SK-N-SH (cell line): ENCODE measurements at regions not wholly inside any gene's neighbourhood (a gene's known extent, or its start where the extent isn't known, plus 50 kb on each side); places are given as distances from the start of the nearest gene placed in this dataset.

ENCODE experiments used
- CTCF ChIA-PET: fragments of 300-600, 350-600 bp; formaldehyde crosslinking; extraction: SDS; loops from one replicate; lab custom pipeline; 2021; lab: Yijun Ruan, JAX
- POLR2A ChIA-PET: fragments of 350-600 bp; sonication (Branson Sonifier 250); formaldehyde crosslinking; extraction: SDS; loops from one replicate; lab custom pipeline; 2020; ENCODE audit warnings: antibody characterized with exemption, inconsistent platforms; lab: Yijun Ruan, JAX
- DNase-seq: peaks from one replicate; pipeline ENCODE4 v3.0.0; 2012
- H2AFZ ChIP-seq: fragments of 200-600 bp; sonication (generic); 2 replicates; pipeline ENCODE4 v1.8.1; 2016; ENCODE audit warnings: antibody characterized with exemption, mild to moderate bottlenecking, low read depth
- H3F3A ChIP-seq: fragments of 200-600 bp; sonication (generic); replicated peaks from 2 replicates; pipeline ENCODE3; 2016; ENCODE audit warnings: antibody characterized with exemption, mild to moderate bottlenecking; ENCODE audit not compliant: insufficient read depth
- H3K27ac ChIP-seq, 2 experiments: fragments of 200-500 bp in 1 of 2; fragments of 200-600 bp in 1 of 2; sonication (Bioruptor generic) in 1 of 2; sonication (generic), shearing (Covaris generic) in 1 of 2; 2 replicates each; pipeline versions ENCODE4 v1.5.1 to v1.6.1; 2014 to 2016; ENCODE audit warnings: low read depth in 2 of 2, inconsistent platforms in 1 of 2, low read length in 1 of 2, mild to moderate bottlenecking in 1 of 2, mixed read lengths in 1 of 2
- H3K27me3 ChIP-seq: fragments of 200-600 bp; sonication (generic), shearing (Covaris generic); 2 replicates; pipeline ENCODE4 v1.6.1; 2016; ENCODE audit warnings: mixed run types; ENCODE audit not compliant: insufficient read depth
- H3K36me3 ChIP-seq, 2 experiments: fragments of 200-500 bp in 1 of 2; fragments of 200-600 bp in 1 of 2; sonication (Bioruptor generic) in 1 of 2; sonication (generic) in 1 of 2; replicated peaks in 1 of 2; 2 replicates each; pipeline versions ENCODE3 to v1.5.1; 2014 to 2016; ENCODE audit warnings: low read length in 1 of 2, mild to moderate bottlenecking in 1 of 2; ENCODE audit not compliant: insufficient read depth in 2 of 2, control insufficient read depth in 1 of 2
- H3K4me1 ChIP-seq, 2 experiments: fragments of 200-500 bp in 1 of 2; fragments of 200-600 bp in 1 of 2; sonication (Bioruptor generic) in 1 of 2; sonication (generic), shearing (Covaris generic) in 1 of 2; 2 replicates each; pipeline versions ENCODE4 v1.5.1 to v1.6.1; 2014 to 2016; ENCODE audit warnings: low read depth in 1 of 2, low read length in 1 of 2, mixed run types in 1 of 2; ENCODE audit not compliant: insufficient read depth in 2 of 2, control insufficient read depth in 1 of 2
- H3K4me2 ChIP-seq: fragments of 200-600 bp; sonication (generic), shearing (Covaris generic); 2 replicates; pipeline ENCODE4 v1.6.1; 2017; ENCODE audit warnings: mixed run types
- H3K4me3 ChIP-seq, 2 experiments: fragments of 200-500 bp in 1 of 2; fragments of 200-600 bp in 1 of 2; sonication (Bioruptor generic) in 1 of 2; sonication (generic), shearing (Covaris generic) in 1 of 2; 2 replicates each; pipeline versions ENCODE4 v1.5.1 to v1.8.1; 2014 to 2016; ENCODE audit warnings: low read depth in 2 of 2, inconsistent platforms in 1 of 2, low read length in 1 of 2, mild to moderate bottlenecking in 1 of 2, mixed read lengths in 1 of 2, moderate library complexity in 1 of 2
- H3K79me2 ChIP-seq: fragments of 200-600 bp; sonication (generic); 2 replicates; pipeline ENCODE4 v1.8.1; 2017; ENCODE audit warnings: mild to moderate bottlenecking; ENCODE audit not compliant: insufficient read depth
- H3K9ac ChIP-seq: fragments of 200-600 bp; sonication (generic); 2 replicates; pipeline ENCODE4 v1.6.1; 2017; ENCODE audit warnings: mixed run types
- H3K9me2 ChIP-seq: fragments of 200-600 bp; sonication (generic); 2 replicates; pipeline ENCODE4 v1.6.1; 2017; ENCODE audit warnings: mixed run types
- H3K9me3 ChIP-seq: fragments of 200-600 bp; sonication (generic); 2 replicates; pipeline ENCODE4 v1.6.1; 2017; ENCODE audit warnings: mixed run types, mild to moderate bottlenecking, moderate library complexity
- H4K20me1 ChIP-seq: fragments of 200-600 bp; sonication (generic); 2 replicates; pipeline ENCODE4 v1.6.1; 2017; ENCODE audit warnings: mild to moderate bottlenecking, mixed run types; ENCODE audit not compliant: insufficient read depth
- CHD2 ChIP-seq: fragments of 150-350 bp; IDR thresholded peaks from 2 replicates; pipeline ENCODE4 v1.6.1; 2018; ENCODE audit warnings: low read length; ENCODE audit not compliant: partially characterized antibody
- CTCF ChIP-seq: fragments of 200-600 bp; sonication (generic); IDR thresholded peaks from 2 replicates; pipeline ENCODE4 v1.6.1; 2017; ENCODE audit warnings: antibody characterized with exemption, mild to moderate bottlenecking, moderate library complexity
- ELF1 ChIP-seq: IDR thresholded peaks from 2 replicates; pipeline ENCODE4 v1.4.0; 2012
- GABPA ChIP-seq: IDR thresholded peaks from 2 replicates; pipeline ENCODE4 v1.4.0; 2012; ENCODE audit warnings: low read depth, mild to moderate bottlenecking
- GATA2 ChIP-seq: sonication (generic); formaldehyde crosslinking; IDR thresholded peaks from 2 replicates; pipeline ENCODE4 v1.5.0; 2020; ENCODE audit warnings: mild to moderate bottlenecking, missing genetic modification reagents
- MXI1 ChIP-seq: IDR thresholded peaks from 2 replicates; pipeline ENCODE4 v1.6.1; 2012; ENCODE audit warnings: mild to moderate bottlenecking, low read depth, low read length, improper control_type of control experiment
- NRF1 ChIP-seq: IDR thresholded peaks from 2 replicates; pipeline ENCODE4 v1.6.1; 2012; ENCODE audit warnings: low read depth, mild to moderate bottlenecking, low read length
- PBX3 ChIP-seq: IDR thresholded peaks from 2 replicates; pipeline ENCODE4; 2012
- POLR2AphosphoS5 ChIP-seq: IDR thresholded peaks from 2 replicates; pipeline ENCODE4 v1.6.1; 2012; ENCODE audit warnings: low read depth, low read length
- RAD21 ChIP-seq: IDR thresholded peaks from 2 replicates; pipeline ENCODE4 v1.6.1; 2012; ENCODE audit warnings: mild to moderate bottlenecking, low read length
- RCOR1 ChIP-seq: fragments of 150-350 bp; IDR thresholded peaks from 2 replicates; pipeline ENCODE4 v1.6.1; 2017; ENCODE audit warnings: antibody characterized with exemption, low read length
- RFX5 ChIP-seq: IDR thresholded peaks from 2 replicates; pipeline ENCODE4 v1.6.1; 2012; ENCODE audit warnings: mild to moderate bottlenecking, improper control_type of control experiment, low read length
- RXRA ChIP-seq: IDR thresholded peaks from 2 replicates; pipeline ENCODE4 v1.4.0; 2012; ENCODE audit warnings: low read depth, mild to moderate bottlenecking, borderline replicate concordance
- SIN3A ChIP-seq: IDR thresholded peaks from 2 replicates; pipeline ENCODE4 v1.6.1; 2012; ENCODE audit warnings: low read depth, mild to moderate bottlenecking, low read length, moderate library complexity, borderline replicate concordance
- TAF1 ChIP-seq: IDR thresholded peaks from 2 replicates; pipeline ENCODE4 v1.6.1; 2012; ENCODE audit warnings: low read depth, mild to moderate bottlenecking, low read length, moderate library complexity, borderline replicate concordance
- TCF12 ChIP-seq: IDR thresholded peaks from 2 replicates; pipeline ENCODE4 v1.4.0; 2012
- YY1 ChIP-seq: IDR thresholded peaks from 2 replicates; pipeline ENCODE4 v1.4.0; 2012; ENCODE audit warnings: low read depth, mild to moderate bottlenecking
- ZBTB33 ChIP-seq: IDR thresholded peaks from 2 replicates; pipeline ENCODE4 v1.4.0; 2012; ENCODE audit warnings: low read depth, borderline replicate concordance
- WGBS: methylation state at CpG from one replicate; pipeline ENCODE4 v1.1.6; 2017; ENCODE audit warnings: low lambda C conversion rate; 5-methylcytosine and 5-hydroxymethylcytosine counted together
- TF ChIP-seq, protein P1 (sequence below): IDR thresholded peaks from 2 replicates; pipeline ENCODE4 v1.4.0; 2012; ENCODE audit warnings: low read depth, borderline replicate concordance

DNA sequence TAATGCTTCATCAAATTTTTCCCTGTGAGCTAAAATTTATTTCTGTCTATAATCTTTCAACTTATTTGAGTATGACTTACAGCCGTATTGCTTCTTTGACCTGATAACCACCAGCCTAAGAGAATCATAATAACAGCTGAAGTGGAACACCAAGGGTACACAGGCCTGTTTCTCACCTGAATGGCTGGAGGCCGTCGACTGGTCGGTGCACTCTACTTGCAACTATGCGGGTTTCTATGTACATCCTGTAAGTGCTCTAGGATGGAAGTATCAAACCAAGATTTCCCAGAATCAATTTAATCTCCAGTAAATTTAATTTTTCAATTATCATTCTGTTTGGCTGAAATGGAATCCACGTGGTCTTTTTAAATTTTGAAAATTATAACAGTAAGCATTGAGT, 504.8 kb upstream of the PHF14 start:
- H3K4me1 ChIP-seq = peaks cover 0 to 11% of the 10 kb centered on the region in 2 experiments; a peak in 2 of 4 replicates
- no peaks in the 10 kb centered on the region for H3F3A ChIP-seq
- no peak overlapping the region for H3K27ac ChIP-seq
- H3K4me2 ChIP-seq = no peak overlapping the region
- TF ChIP-seq MXI1 (no peak), RAD21 (no peak), SIN3A (no peak), CHD2 (no peak), GABPA (no peak), PBX3 (no peak), TCF12 (no peak), RXRA (no peak), ELF1 (no peak), POLR2AphosphoS5 (no peak), NRF1 (no peak), TAF1 (no peak), RFX5 (no peak), RCOR1 (no peak)
- H2AFZ ChIP-seq = no peak overlapping the region
- H3K36me3 ChIP-seq = no peaks in the 10 kb centered on the region
- 49% methylated on average over 6 of the region's 6 CpGs for WGBS
- no peak overlapping the region for H3K9ac ChIP-seq
- no peaks in the 10 kb centered on the region for H3K9me2 ChIP-seq
- no peaks in the 10 kb centered on the region for H3K27me3 ChIP-seq
- H3K79me2 ChIP-seq = no peaks in the 10 kb centered on the region
- DNase-seq = no peak
- POLR2A ChIA-PET = no interaction called here
- CTCF ChIA-PET = no interaction called here
- H3K4me3 ChIP-seq = no peak overlapping the region
- H4K20me1 ChIP-seq = no peaks in the 10 kb centered on the region
- peaks cover under 1% of the 10 kb centered on the region; the same call in 1 of the 2 replicates for H3K9me3 ChIP-seq

- no peak for TF ChIP-seq YY1
- no peak for TF ChIP-seq CTCF
- no peak for TF ChIP-seq CHD2
- no peak for TF ChIP-seq GATA2 (CRISPR knock-in tag)
- TF ChIP-seq, protein P1, sequence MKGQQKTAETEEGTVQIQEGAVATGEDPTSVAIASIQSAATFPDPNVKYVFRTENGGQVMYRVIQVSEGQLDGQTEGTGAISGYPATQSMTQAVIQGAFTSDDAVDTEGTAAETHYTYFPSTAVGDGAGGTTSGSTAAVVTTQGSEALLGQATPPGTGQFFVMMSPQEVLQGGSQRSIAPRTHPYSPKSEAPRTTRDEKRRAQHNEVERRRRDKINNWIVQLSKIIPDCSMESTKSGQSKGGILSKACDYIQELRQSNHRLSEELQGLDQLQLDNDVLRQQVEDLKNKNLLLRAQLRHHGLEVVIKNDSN = no peak
- no peak for TF ChIP-seq ZBTB33
These were observed 504.2 kb upstream of the PHF14 start for GRCh38 chr7:10469476-10469875.

More at GRCh38 chr7:10469476-10469875, 504.2 kb upstream of the PHF14 start:
- CTCF ChIA-PET = no interaction called here
- H3F3A ChIP-seq = no peaks in the 10 kb centered on the region
- H3K4me1 ChIP-seq = peaks cover 0 to 11% of the 10 kb centered on the region in 2 experiments; a peak in 2 of 4 replicates
- POLR2A ChIA-PET = no interaction called here
- H3K27me3 ChIP-seq = no peaks in the 10 kb centered on the region
- H3K4me3 ChIP-seq = no peak overlapping the region
- DNase-seq = no peak
- no peaks in the 10 kb centered on the region for H3K36me3 ChIP-seq
- no peak overlapping the region for H3K4me2 ChIP-seq
- H3K9me2 ChIP-seq = no peaks in the 10 kb centered on the region
- no peak overlapping the region for H3K9ac ChIP-seq
- no peak overlapping the region for H3K27ac ChIP-seq
- no peak overlapping the region for H2AFZ ChIP-seq
- no peaks in the 10 kb centered on the region; the same call in 1 of the 2 replicates for H3K9me3 ChIP-seq
- H3K79me2 ChIP-seq = no peaks in the 10 kb centered on the region
- H4K20me1 ChIP-seq = no peaks in the 10 kb centered on the region
- WGBS = 30% methylated on average over 7 of the region's 7 CpGs
